ENCODE measurements at regions not wholly inside any gene's neighbourhood (a gene's known extent, or its start where the extent isn't known, plus 50 kb on each side); places are given as distances from the start of the nearest gene placed in this dataset.

DNA sequence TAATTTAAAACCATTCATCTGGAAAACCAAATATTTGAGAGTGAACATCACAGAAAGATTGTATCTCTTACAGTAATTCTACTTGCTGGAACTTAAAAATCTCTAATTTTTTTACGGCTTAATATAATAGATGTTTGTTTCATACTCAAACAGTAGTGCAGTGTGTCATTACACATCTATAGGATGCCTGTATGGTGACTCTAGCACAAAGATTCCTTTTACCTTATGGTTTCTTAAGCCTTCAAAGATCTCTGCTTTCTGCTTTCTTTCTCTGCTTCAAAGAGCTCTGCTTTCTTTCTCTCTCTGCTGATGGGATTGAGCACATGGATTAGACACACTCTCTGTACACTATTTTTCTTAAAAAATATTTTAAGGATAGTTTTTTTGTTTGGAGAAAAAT lies 374.0 kb upstream of the CDH9 start:
- no peak for DNase-seq
- no peaks in the 10 kb centered on the region for H3K4me1 ChIP-seq
- no peak overlapping the region for H3K4me3 ChIP-seq
- H3K9me3 ChIP-seq: no peaks in the 10 kb centered on the region
- H3K36me3 ChIP-seq: no peaks in the 10 kb centered on the region
- no peak overlapping the region for H3K27ac ChIP-seq
- TF ChIP-seq POLR2A (IDR thresholded peaks at IDR 0.05) (no peak), EP300 (IDR thresholded peaks at IDR 0.05; ENCODE audit: low read depth) (no peak), POLR2AphosphoS5 (IDR thresholded peaks at IDR 0.05) (no peak)
- TF ChIP-seq, protein P1, sequence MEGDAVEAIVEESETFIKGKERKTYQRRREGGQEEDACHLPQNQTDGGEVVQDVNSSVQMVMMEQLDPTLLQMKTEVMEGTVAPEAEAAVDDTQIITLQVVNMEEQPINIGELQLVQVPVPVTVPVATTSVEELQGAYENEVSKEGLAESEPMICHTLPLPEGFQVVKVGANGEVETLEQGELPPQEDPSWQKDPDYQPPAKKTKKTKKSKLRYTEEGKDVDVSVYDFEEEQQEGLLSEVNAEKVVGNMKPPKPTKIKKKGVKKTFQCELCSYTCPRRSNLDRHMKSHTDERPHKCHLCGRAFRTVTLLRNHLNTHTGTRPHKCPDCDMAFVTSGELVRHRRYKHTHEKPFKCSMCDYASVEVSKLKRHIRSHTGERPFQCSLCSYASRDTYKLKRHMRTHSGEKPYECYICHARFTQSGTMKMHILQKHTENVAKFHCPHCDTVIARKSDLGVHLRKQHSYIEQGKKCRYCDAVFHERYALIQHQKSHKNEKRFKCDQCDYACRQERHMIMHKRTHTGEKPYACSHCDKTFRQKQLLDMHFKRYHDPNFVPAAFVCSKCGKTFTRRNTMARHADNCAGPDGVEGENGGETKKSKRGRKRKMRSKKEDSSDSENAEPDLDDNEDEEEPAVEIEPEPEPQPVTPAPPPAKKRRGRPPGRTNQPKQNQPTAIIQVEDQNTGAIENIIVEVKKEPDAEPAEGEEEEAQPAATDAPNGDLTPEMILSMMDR (IDR thresholded peaks at IDR 0.05): no peak
- in situ Hi-C loops (cut with MboI; ENCODE audit: low pct_ligation_motif_present in 1 of 4, low pct_unique_long_range_greater_than_20kb in 1 of 4, low sequenced_read_pairs in 3 of 4) (no loop called here), intact Hi-C loops (cut with DNase I; ENCODE audit: low total_unique reads) (no loop called here)
- no peaks in the 10 kb centered on the region for H3K27me3 ChIP-seq
- WGBS, 2 donors (ENCODE audit: low coverage in 1 of 2): 78 to 88% methylated on average over 1 of the region's 1 CpG

DNA sequence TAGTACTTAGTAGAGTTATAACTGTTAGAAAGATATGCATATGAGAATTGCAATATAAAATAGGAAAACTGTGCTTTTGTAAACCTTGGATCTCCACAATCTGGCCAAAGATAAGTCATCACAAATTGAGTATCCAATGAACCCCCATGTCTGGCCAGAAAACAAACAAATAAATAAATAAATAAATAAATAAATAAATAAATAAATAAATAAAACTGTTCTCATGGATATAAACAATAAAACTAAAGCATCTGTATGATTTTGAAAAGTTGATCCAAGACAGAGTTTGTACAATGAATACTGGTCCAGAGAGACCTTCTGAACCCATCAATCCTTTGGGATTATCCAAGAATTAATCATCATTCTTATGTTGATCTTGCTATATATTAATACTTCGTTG lies 367.6 kb upstream of the CDH9 start:
- Histone ChIP-seq H3K36me3 (no peaks in the 10 kb centered on the region), H3K4me3 (no peak overlapping the region), H3K4me1 (no peaks in the 10 kb centered on the region), H3K27me3 (no peaks in the 10 kb centered on the region), H3K9me3 (no peaks in the 10 kb centered on the region), H3K27ac (no peak overlapping the region)
- 17 to 63% methylated on average over 1 of the region's 1 CpG for WGBS, 2 donors (ENCODE audit: low coverage in 1 of 2)
- DNase-seq: no peak
- no peak for TF ChIP-seq POLR2A (IDR thresholded peaks at IDR 0.05)
- TF ChIP-seq POLR2AphosphoS5 (IDR thresholded peaks at IDR 0.05): no peak
- TF ChIP-seq, protein P1 (IDR thresholded peaks at IDR 0.05): no peak
- in situ Hi-C loops (cut with MboI; ENCODE audit: low pct_ligation_motif_present in 1 of 4, low pct_unique_long_range_greater_than_20kb in 1 of 4, low sequenced_read_pairs in 3 of 4): no loop called here
- intact Hi-C loops (cut with DNase I; ENCODE audit: low total_unique reads): no loop called here

DNA sequence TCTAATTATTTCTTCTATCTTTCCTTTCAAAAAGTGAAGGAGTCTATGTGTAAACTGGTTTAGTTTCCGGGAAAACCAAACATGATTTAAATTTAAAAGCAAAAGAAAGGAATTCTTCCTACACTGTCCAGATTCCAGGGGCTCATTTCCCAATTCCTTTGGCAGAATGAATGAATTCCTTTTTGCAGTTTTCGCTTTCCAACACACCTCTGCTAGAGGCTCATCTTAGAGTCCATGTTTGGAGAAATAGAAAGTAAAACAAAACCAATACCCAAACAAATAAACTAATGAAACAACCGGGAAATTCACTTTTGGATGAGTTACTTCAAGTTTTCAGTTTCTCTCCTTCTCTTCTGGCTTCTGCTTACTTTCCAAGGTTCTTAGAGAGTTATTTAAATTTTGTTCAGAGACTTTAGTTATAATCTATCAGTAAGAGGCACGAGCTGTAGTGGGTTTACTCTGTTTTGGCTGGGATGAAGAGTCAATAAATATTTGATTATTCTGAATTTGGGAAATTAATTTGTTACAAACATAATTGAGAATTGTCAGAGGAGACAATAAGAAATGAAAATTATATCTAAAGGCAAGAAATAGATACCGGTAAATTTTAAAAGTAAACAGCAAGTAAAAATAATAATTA lies 365.0 kb upstream of the CDH9 start:
- TF ChIP-seq POLR2A (IDR thresholded peaks at IDR 0.05) (no peak), EP300 (IDR thresholded peaks at IDR 0.05; ENCODE audit: low read depth) (no peak), POLR2AphosphoS5 (IDR thresholded peaks at IDR 0.05) (no peak)
- TF ChIP-seq, protein P1 (IDR thresholded peaks at IDR 0.05): no peak
- WGBS, 2 donors (ENCODE audit: low coverage in 1 of 2): 64 to 71% methylated on average over 5 of the region's 5 CpGs
- no peaks in the 10 kb centered on the region for H3K9me3 ChIP-seq
- intact Hi-C loops (cut with DNase I; ENCODE audit: low total_unique reads) (no loop called here), in situ Hi-C loops (cut with MboI; ENCODE audit: low pct_ligation_motif_present in 1 of 4, low pct_unique_long_range_greater_than_20kb in 1 of 4, low sequenced_read_pairs in 3 of 4) (no loop called here)
- H3K27me3 ChIP-seq: no peaks in the 10 kb centered on the region
- no peaks in the 10 kb centered on the region for H3K4me1 ChIP-seq
- H3K36me3 ChIP-seq: no peaks in the 10 kb centered on the region
- DNase-seq: no peak
- no peak overlapping the region for H3K4me3 ChIP-seq
- no peak overlapping the region for H3K27ac ChIP-seq

DNA sequence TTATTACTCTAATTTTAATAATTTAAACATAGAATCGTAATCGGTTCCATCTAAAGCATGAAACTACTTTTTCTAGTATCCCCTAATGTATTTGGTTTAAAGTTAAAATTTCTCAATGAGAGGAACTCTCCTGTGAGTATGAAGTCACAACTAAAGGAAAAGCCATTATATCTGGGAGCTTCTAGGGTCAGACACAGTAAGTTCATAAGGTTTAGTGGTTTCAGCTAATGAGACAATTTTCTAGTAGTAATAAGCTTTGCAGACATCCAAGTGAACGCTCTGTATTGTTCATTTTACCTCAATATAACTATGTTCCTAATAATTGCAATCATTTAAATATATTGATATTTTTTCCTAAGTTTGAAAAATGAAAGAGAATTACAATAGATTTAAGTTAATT lies 364.4 kb upstream of the CDH9 start:
- Histone ChIP-seq H3K27ac (no peak overlapping the region), H3K4me3 (no peak overlapping the region), H3K27me3 (no peaks in the 10 kb centered on the region), H3K9me3 (no peaks in the 10 kb centered on the region), H3K36me3 (no peaks in the 10 kb centered on the region), H3K4me1 (no peaks in the 10 kb centered on the region)
- 72 to 75% methylated on average over 3 of the region's 3 CpGs for WGBS, 2 donors (ENCODE audit: low coverage in 1 of 2)
- in situ Hi-C loops (cut with MboI; ENCODE audit: low pct_ligation_motif_present in 1 of 4, low pct_unique_long_range_greater_than_20kb in 1 of 4, low sequenced_read_pairs in 3 of 4) (no loop called here), intact Hi-C loops (cut with DNase I; ENCODE audit: low total_unique reads) (no loop called here)
- no peak for DNase-seq
- TF ChIP-seq EP300 (IDR thresholded peaks at IDR 0.05; ENCODE audit: low read depth) (no peak), POLR2A (IDR thresholded peaks at IDR 0.05) (no peak), POLR2AphosphoS5 (IDR thresholded peaks at IDR 0.05) (no peak)
- TF ChIP-seq, protein P1 (IDR thresholded peaks at IDR 0.05): no peak
